Coronary artery (tissue), 2 donors: ENCODE measurements at regions not wholly inside any gene's neighbourhood (a gene's known extent, or its start where the extent isn't known, plus 50 kb on each side); places are given as distances from the start of the nearest gene placed in this dataset.

ENCODE experiments used
- DNase-seq: peaks from one replicate; pipeline ENCODE4 v3.0.0-alpha.2; 2017; ENCODE audit warnings: low spot score
- H3K27ac ChIP-seq, 2 donors: fragments of 200-600 bp; sonication (generic); one replicate each; pipeline ENCODE4 v1.5.1; 2016 to 2019
- H3K4me3 ChIP-seq: fragments of 200-600 bp; sonication (generic); 2 replicates; pipeline ENCODE4 v1.5.1; 2016; ENCODE audit warnings: mild to moderate bottlenecking, moderate library complexity
- TF ChIP-seq, protein P1 (sequence below): fragments of 200-600 bp; sonication (generic); IDR thresholded peaks from one replicate; pipeline ENCODE4 v1.5.1; 2019; ENCODE audit warnings: antibody characterized with exemption

GRCh38 chr13:80979035-80979641 lies 638.2 kb upstream of the SPRY2 start:
- TF ChIP-seq, protein P1, sequence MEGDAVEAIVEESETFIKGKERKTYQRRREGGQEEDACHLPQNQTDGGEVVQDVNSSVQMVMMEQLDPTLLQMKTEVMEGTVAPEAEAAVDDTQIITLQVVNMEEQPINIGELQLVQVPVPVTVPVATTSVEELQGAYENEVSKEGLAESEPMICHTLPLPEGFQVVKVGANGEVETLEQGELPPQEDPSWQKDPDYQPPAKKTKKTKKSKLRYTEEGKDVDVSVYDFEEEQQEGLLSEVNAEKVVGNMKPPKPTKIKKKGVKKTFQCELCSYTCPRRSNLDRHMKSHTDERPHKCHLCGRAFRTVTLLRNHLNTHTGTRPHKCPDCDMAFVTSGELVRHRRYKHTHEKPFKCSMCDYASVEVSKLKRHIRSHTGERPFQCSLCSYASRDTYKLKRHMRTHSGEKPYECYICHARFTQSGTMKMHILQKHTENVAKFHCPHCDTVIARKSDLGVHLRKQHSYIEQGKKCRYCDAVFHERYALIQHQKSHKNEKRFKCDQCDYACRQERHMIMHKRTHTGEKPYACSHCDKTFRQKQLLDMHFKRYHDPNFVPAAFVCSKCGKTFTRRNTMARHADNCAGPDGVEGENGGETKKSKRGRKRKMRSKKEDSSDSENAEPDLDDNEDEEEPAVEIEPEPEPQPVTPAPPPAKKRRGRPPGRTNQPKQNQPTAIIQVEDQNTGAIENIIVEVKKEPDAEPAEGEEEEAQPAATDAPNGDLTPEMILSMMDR = peak; percentile 51
- H3K4me3 ChIP-seq = no peak overlapping the region
- H3K27ac ChIP-seq = no peak overlapping the region
- DNase-seq = no peak

GRCh38 chr13:80977168-80977567 lies 636.2 kb upstream of the SPRY2 start:
- TF ChIP-seq, protein P1 = no peak
- H3K27ac ChIP-seq = no peak overlapping the region
- H3K4me3 ChIP-seq = no peak overlapping the region
- no peak for DNase-seq

- Histone ChIP-seq H3K27ac (no peak overlapping the region), H3K4me3 (no peak overlapping the region)
- DNase-seq = no peak
- TF ChIP-seq, protein P1 = no peak
Observed at GRCh38 chr13:80975903-80976302, 635.0 kb upstream of the SPRY2 start.

GRCh38 chr13:80973721-80974120 lies 632.8 kb upstream of the SPRY2 start:
- TF ChIP-seq, protein P1 = no peak
- no peak for DNase-seq

DNA sequence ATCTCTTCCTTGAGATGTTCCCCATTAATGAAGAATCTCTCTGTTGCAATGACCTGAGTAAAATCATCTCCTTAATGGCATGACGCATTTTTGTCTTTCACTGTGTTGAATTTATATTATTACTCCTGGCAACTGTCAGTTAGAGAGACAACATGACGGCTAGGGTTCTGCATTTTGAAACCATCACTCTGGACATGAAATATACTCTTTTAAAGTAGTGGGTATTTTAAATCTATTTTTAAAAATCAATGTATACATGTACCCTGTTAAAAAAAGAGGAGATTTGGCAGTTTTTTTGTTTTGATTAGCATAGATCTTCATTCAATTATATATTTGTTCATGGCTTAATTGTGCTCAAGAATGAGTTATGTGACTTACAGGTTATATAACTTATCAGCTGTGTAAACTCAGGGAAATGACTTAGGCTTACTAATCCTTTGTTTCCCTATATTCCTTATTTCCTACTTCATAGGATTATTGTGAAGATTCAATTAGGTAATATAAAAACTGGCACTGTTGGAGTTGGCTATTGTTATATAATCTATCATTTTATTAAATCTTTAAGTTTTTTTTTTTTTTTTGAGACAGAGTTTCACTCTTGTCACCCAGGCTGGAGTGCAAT lies 632.0 kb upstream of the SPRY2 start:
- no peak for DNase-seq
- no peak overlapping the region for H3K27ac ChIP-seq

More at GRCh38 chr13:80973721-80974120, 632.8 kb upstream of the SPRY2 start:
- no peak overlapping the region for H3K4me3 ChIP-seq
- H3K27ac ChIP-seq = no peak overlapping the region

DNA sequence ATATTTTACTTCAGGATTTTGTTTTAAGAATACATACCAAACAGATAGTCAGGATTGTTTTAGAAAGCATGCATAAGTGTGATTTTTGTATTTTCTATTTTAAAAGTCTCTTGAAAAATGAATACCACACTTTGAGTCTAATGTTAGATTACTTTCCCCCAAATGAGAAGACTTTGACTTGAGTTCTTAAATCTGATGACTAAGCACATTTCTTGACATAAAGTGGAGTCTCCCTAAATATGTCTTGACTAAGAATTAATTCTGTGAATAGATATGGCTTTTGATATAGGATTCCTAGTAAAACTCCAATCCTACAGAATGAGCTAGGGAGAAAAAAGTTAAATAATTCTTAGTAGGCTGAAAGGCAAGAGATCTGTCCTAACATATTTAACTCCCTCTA lies 624.2 kb upstream of the SPRY2 start:
- no peak for DNase-seq
- no peak overlapping the region for H3K4me3 ChIP-seq
- TF ChIP-seq, protein P1 = no peak
- no peak overlapping the region for H3K27ac ChIP-seq

More for the DNA sequence above, 632.0 kb upstream of the SPRY2 start:
- H3K4me3 ChIP-seq = no peak overlapping the region
- TF ChIP-seq, protein P1 = no peak

- Histone ChIP-seq H3K4me3 (no peak overlapping the region), H3K27ac (no peak overlapping the region)
- TF ChIP-seq, protein P1 = no peak
- DNase-seq = no peak
Observed at GRCh38 chr13:80962855-80963254, 621.9 kb upstream of the SPRY2 start.
